Gastroesophageal sphincter (tissue), 3 donors: ENCODE measurements at regions not wholly inside any gene's neighbourhood (a gene's known extent, or its start where the extent isn't known, plus 50 kb on each side); places are given as distances from the start of the nearest gene placed in this dataset.

Experiments used
- POLR2A ChIP-seq, 2 donors: fragments of 450-650 bp; IDR thresholded peaks; one replicate each; pipeline ENCODE4 v1.6.1; 2017; ENCODE audit warnings: antibody characterized with exemption in 2 of 2, mild to moderate bottlenecking in 2 of 2, moderate library complexity in 1 of 2
- TF ChIP-seq, protein P1 (sequence below), 4 experiments: fragments of 200-600 bp in 2 of 4; fragments of 450-650 bp in 2 of 4; sonication (generic) in 1 of 4; IDR thresholded peaks; one replicate each; pipeline ENCODE4 v1.5.1; 2017 to 2019; ENCODE audit warnings: antibody characterized with exemption in 4 of 4, mild to moderate bottlenecking in 2 of 4, moderate library complexity in 2 of 4

GRCh38 chr5:124519396-124519795 is 227.0 kb downstream of the ZNF608 start:
- TF ChIP-seq, protein P1, sequence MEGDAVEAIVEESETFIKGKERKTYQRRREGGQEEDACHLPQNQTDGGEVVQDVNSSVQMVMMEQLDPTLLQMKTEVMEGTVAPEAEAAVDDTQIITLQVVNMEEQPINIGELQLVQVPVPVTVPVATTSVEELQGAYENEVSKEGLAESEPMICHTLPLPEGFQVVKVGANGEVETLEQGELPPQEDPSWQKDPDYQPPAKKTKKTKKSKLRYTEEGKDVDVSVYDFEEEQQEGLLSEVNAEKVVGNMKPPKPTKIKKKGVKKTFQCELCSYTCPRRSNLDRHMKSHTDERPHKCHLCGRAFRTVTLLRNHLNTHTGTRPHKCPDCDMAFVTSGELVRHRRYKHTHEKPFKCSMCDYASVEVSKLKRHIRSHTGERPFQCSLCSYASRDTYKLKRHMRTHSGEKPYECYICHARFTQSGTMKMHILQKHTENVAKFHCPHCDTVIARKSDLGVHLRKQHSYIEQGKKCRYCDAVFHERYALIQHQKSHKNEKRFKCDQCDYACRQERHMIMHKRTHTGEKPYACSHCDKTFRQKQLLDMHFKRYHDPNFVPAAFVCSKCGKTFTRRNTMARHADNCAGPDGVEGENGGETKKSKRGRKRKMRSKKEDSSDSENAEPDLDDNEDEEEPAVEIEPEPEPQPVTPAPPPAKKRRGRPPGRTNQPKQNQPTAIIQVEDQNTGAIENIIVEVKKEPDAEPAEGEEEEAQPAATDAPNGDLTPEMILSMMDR (IDR thresholded peaks at IDR 0.05), result no peak
- no peak for TF ChIP-seq POLR2A (IDR thresholded peaks at IDR 0.05)
